C4-2B (cell line): ENCODE measurements at regions not wholly inside any gene's neighbourhood (a gene's known extent, or its start where the extent isn't known, plus 50 kb on each side); places are given as distances from the start of the nearest gene placed in this dataset.

ENCODE experiments used
- H3K27ac ChIP-seq: fragments of 450-650 bp; 2 replicates; pipeline ENCODE4 v1.5.1; 2017
- CTCF ChIP-seq: fragments of 450-650 bp; conservative IDR thresholded peaks from 2 replicates; pipeline ENCODE4 v1.5.1; 2017; ENCODE audit warnings: mild to moderate bottlenecking
- ZFX ChIP-seq: fragments of 450-650 bp; IDR thresholded peaks from 2 replicates; pipeline ENCODE4 v1.6.1; 2017

GRCh38 chr5:2191972-2192371 lies 309.2 kb upstream of the IRX4 start:
- H3K27ac ChIP-seq = no peak overlapping the region
- TF ChIP-seq CTCF (no peak), ZFX (no peak)

- TF ChIP-seq ZFX = no peak
- TF ChIP-seq CTCF = no peak
- H3K27ac ChIP-seq = no peak overlapping the region
These were observed 307.8 kb upstream of the IRX4 start for GRCh38 chr5:2190549-2190948.

- no peak overlapping the region for H3K27ac ChIP-seq
- TF ChIP-seq CTCF = no peak
- no peak for TF ChIP-seq ZFX
These were observed 305.9 kb upstream of the IRX4 start for GRCh38 chr5:2188661-2189060.

- TF ChIP-seq CTCF (no peak), ZFX (no peak)
- H3K27ac ChIP-seq = no peak overlapping the region
These were observed 305.4 kb upstream of the IRX4 start for GRCh38 chr5:2188137-2188536.

- no peak for TF ChIP-seq ZFX
- TF ChIP-seq CTCF = no peak
- H3K27ac ChIP-seq = no peak overlapping the region
These were observed 305.0 kb upstream of the IRX4 start for GRCh38 chr5:2187687-2188086.

GRCh38 chr5:2187156-2187555 lies 304.4 kb upstream of the IRX4 start:
- no peak for TF ChIP-seq ZFX
- TF ChIP-seq CTCF = no peak
- H3K27ac ChIP-seq = no peak overlapping the region

GRCh38 chr5:2186472-2187015 lies 303.8 kb upstream of the IRX4 start:
- TF ChIP-seq ZFX (no peak), CTCF (no peak)
- H3K27ac ChIP-seq = no peak overlapping the region
